HCT116 (cell line): ENCODE measurements at regions not wholly inside any gene's neighbourhood (a gene's known extent, or its start where the extent isn't known, plus 50 kb on each side); places are given as distances from the start of the nearest gene placed in this dataset.

ENCODE experiments used
- ATAC-seq: fragments of 200-7000 bp; cut with Tn5 transposase; 2 replicates; pipeline ENCODE4 v1.9.1; 2020; ENCODE audit warnings: mild to moderate bottlenecking, moderate library complexity
- BruUV-seq: library from RNA; stranded (reverse); fragments of 400-500 nt; replicated peaks from 2 replicates; lab custom pipeline; 2021; lab: Mats Ljungman, UMichigan
- CTCF ChIA-PET: fragments of 300-600 bp; sonication (Branson Sonifier 250); formaldehyde crosslinking; loops from one replicate; lab custom pipeline; 2021; ENCODE audit warnings: antibody characterized with exemption; lab: Charles Lee
- POLR2A ChIA-PET: fragments of 300-600, 350-600 bp; sonication (Branson Sonifier 250); formaldehyde crosslinking; loops from one replicate; lab custom pipeline; 2021; ENCODE audit warnings: antibody characterized with exemption; lab: Charles Lee
- RAD21 ChIA-PET, 2 experiments: fragments of 300-600 bp; sonication (Branson Sonifier 250); formaldehyde crosslinking; loops; one replicate each; lab custom pipeline; 2023; ENCODE audit warnings: low total read pairs in 2 of 2; ENCODE audit not compliant: uncharacterized antibody in 2 of 2, unreplicated experiment in 2 of 2, low non-redundant PET in 1 of 2; lab: Charles Lee
- DNase-seq: peaks from one replicate; pipeline ENCODE4 v3.0.0-alpha.2; 2010; ENCODE audit warnings: low read depth, low spot score
- H2AFZ ChIP-seq: fragments of 200-600 bp; shearing (Covaris generic), sonication (generic); 2 replicates; pipeline ENCODE4 v1.6.1; 2017; ENCODE audit warnings: low read depth, mixed run types, mixed read lengths, antibody characterized with exemption, low read length; ENCODE audit not compliant: poor library complexity, severe bottlenecking
- H3K27ac ChIP-seq: 2 replicates; pipeline ENCODE4 v1.5.1; 2012; ENCODE audit warnings: low read depth, low read length
- H3K27me3 ChIP-seq: fragments of 200-600 bp; sonication (generic); 2 replicates; pipeline ENCODE4 v1.6.1; 2016; ENCODE audit warnings: mixed run types, low read length, mixed read lengths; ENCODE audit not compliant: insufficient read depth
- H3K36me3 ChIP-seq, 2 experiments: fragments of 200-500 bp in 1 of 2; fragments of 200-600 bp in 1 of 2; sonication (Bioruptor generic) in 1 of 2; sonication (generic) in 1 of 2; 2 replicates each; pipeline versions ENCODE4 v1.5.1 to v1.6.1; 2014 to 2016; ENCODE audit warnings: low read length in 2 of 2, inconsistent platforms in 1 of 2, mixed read lengths in 1 of 2, mixed run types in 1 of 2; ENCODE audit not compliant: insufficient read depth in 2 of 2, control insufficient read depth in 1 of 2
- H3K4me1 ChIP-seq, 2 experiments: fragments of 200-600 bp in 1 of 2; sonication (generic) in 1 of 2; 2 replicates each; pipeline versions ENCODE4 v1.5.1 to v1.6.1; 2012 to 2017; ENCODE audit warnings: low read length in 2 of 2, inconsistent platforms in 1 of 2, mild to moderate bottlenecking in 1 of 2, mixed read lengths in 1 of 2, mixed run types in 1 of 2, moderate library complexity in 1 of 2; ENCODE audit not compliant: insufficient read depth in 2 of 2, control insufficient read depth in 1 of 2
- H3K4me2 ChIP-seq: fragments of 200-600 bp; sonication (generic); 2 replicates; pipeline ENCODE4 v1.6.1; 2017; ENCODE audit warnings: mixed run types, low read length, mixed read lengths
- H3K4me3 ChIP-seq, 2 experiments: fragments of 200-600 bp in 1 of 2; sonication (generic) in 1 of 2; replicated peaks in 1 of 2; 2 replicates each; pipeline ENCODE4 v1.5.1; 2011 to 2016; ENCODE audit warnings: low read length in 2 of 2, control low read depth in 1 of 2, low read depth in 1 of 2, mild to moderate bottlenecking in 1 of 2, mixed read lengths in 1 of 2, mixed run types in 1 of 2
- H3K79me2 ChIP-seq: fragments of 200-600 bp; sonication (generic); 2 replicates; pipeline ENCODE4 v1.6.1; 2017; ENCODE audit warnings: mild to moderate bottlenecking, mixed run types, low read length, moderate library complexity, mixed read lengths; ENCODE audit not compliant: insufficient read depth
- H3K9ac ChIP-seq: fragments of 200-600 bp; sonication (generic); 2 replicates; pipeline ENCODE4 v1.6.1; 2016; ENCODE audit warnings: low read length, mixed read lengths
- H3K9me2 ChIP-seq: fragments of 200-600 bp; sonication (generic), shearing (Covaris generic); 2 replicates; pipeline ENCODE4 v1.6.1; 2017; ENCODE audit warnings: mixed run types, mild to moderate bottlenecking, moderate library complexity; ENCODE audit not compliant: insufficient read depth
- H3K9me3 ChIP-seq, 2 experiments: fragments of 200-500 bp in 1 of 2; fragments of 200-600 bp in 1 of 2; sonication (Bioruptor generic) in 1 of 2; sonication (generic) in 1 of 2; 2 replicates each; pipeline ENCODE4 v1.6.1; 2014 to 2017; ENCODE audit warnings: low read length in 2 of 2, mixed read lengths in 2 of 2, inconsistent platforms in 1 of 2, low read depth in 1 of 2, mild to moderate bottlenecking in 1 of 2, mixed run types in 1 of 2, moderate library complexity in 1 of 2; ENCODE audit not compliant: control insufficient read depth in 1 of 2, insufficient read depth in 1 of 2
- H4K20me1 ChIP-seq: fragments of 200-600 bp; sonication (generic), shearing (Covaris generic); 2 replicates; pipeline ENCODE4 v1.6.1; 2017; ENCODE audit warnings: mixed run types, mild to moderate bottlenecking, moderate library complexity; ENCODE audit not compliant: insufficient read depth
- ATF3 ChIP-seq: IDR thresholded peaks from 2 replicates; pipeline ENCODE4 v1.6.1; 2012
- CBX3 ChIP-seq: IDR thresholded peaks from 2 replicates; pipeline ENCODE4 v1.6.1; 2012; ENCODE audit warnings: low read depth
- CEBPB ChIP-seq: IDR thresholded peaks from 2 replicates; pipeline ENCODE4 v1.6.1; 2012; ENCODE audit warnings: low read depth
- CTCF ChIP-seq, 3 experiments: fragments of 200-600 bp in 1 of 3; sonication (generic) in 1 of 3; IDR thresholded peaks in 2 of 3; conservative IDR thresholded peaks in 1 of 3; 2 replicates each; pipeline ENCODE4 v1.5.1; 2012 to 2017; ENCODE audit warnings: low read depth in 2 of 3, low read length in 2 of 3, antibody characterized with exemption in 1 of 3, borderline replicate concordance in 1 of 3, control low read depth in 1 of 3, mild to moderate bottlenecking in 1 of 3, mixed read lengths in 1 of 3, mixed run types in 1 of 3, moderate library complexity in 1 of 3; ENCODE audit not compliant: insufficient read depth in 1 of 3
- EGR1 ChIP-seq: IDR thresholded peaks from 2 replicates; pipeline ENCODE4 v1.6.1; 2012; ENCODE audit warnings: low read depth
- ELF1 ChIP-seq: IDR thresholded peaks from 2 replicates; pipeline ENCODE4 v1.6.1; 2012; ENCODE audit warnings: low read depth, borderline replicate concordance
- EZH2phosphoT487 ChIP-seq: fragments of 200-600 bp; IDR thresholded peaks from 2 replicates; pipeline ENCODE4 v1.6.1; 2018; ENCODE audit warnings: antibody characterized with exemption, borderline replicate concordance
- JUND ChIP-seq: IDR thresholded peaks from 2 replicates; pipeline ENCODE4 v1.6.1; 2012
- MAX ChIP-seq: IDR thresholded peaks from 2 replicates; pipeline ENCODE4 v1.6.1; 2012
- POLR2A ChIP-seq: IDR thresholded peaks from 2 replicates; pipeline ENCODE4 v1.7.0; 2011; ENCODE audit warnings: borderline replicate concordance; ENCODE audit not compliant: insufficient read depth, insufficient read length; ENCODE audit errors: extremely low read depth
- RAD21 ChIP-seq: IDR thresholded peaks from 2 replicates; pipeline ENCODE4 v1.6.1; 2012; ENCODE audit warnings: low read depth, mild to moderate bottlenecking
- REST ChIP-seq: IDR thresholded peaks from 2 replicates; pipeline ENCODE4 v1.6.1; 2012; ENCODE audit warnings: low read depth
- SIN3A ChIP-seq: IDR thresholded peaks from 2 replicates; pipeline ENCODE4 v1.6.1; 2012; ENCODE audit warnings: low read depth
- SP1 ChIP-seq: IDR thresholded peaks from 2 replicates; pipeline ENCODE4 v1.6.1; 2012; ENCODE audit warnings: low read depth
- SRF ChIP-seq: IDR thresholded peaks from 2 replicates; pipeline ENCODE4 v1.6.1; 2012; ENCODE audit warnings: low read depth
- YY1 ChIP-seq: IDR thresholded peaks from 2 replicates; pipeline ENCODE4 v1.6.1; 2011; ENCODE audit warnings: low read length, low read depth, moderate library complexity, mild to moderate bottlenecking; ENCODE audit not compliant: insufficient replicate concordance; ENCODE audit errors: extremely low read depth
- ZBTB33 ChIP-seq: IDR thresholded peaks from 2 replicates; pipeline ENCODE4 v1.6.1; 2011; ENCODE audit warnings: mild to moderate bottlenecking, low read length, moderate library complexity; ENCODE audit not compliant: insufficient replicate concordance; ENCODE audit errors: extremely low read depth
- ZFX ChIP-seq: fragments of 450-650 bp; IDR thresholded peaks from 2 replicates; pipeline ENCODE4 v1.6.1; 2017
- intact Hi-C: fragments of 100-400 bp; cut with micrococcal nuclease; formaldehyde crosslinking; loops from 2 replicates; pipeline ENCODE4 v1.10.0; 2022

GRCh38 chr9:135268031-135268430 is 180.6 kb downstream of the OLFM1 start:
- no peaks in the 10 kb centered on the region for H3K9me2 ChIP-seq
- TF ChIP-seq ELF1 = no peak
- no peak for TF ChIP-seq YY1
- TF ChIP-seq ZBTB33 = no peak
- TF ChIP-seq JUND = no peak
- TF ChIP-seq CEBPB = no peak
- no peak for TF ChIP-seq MAX
- no peak for TF ChIP-seq EGR1
- no peak for TF ChIP-seq SRF
- no peak for TF ChIP-seq RAD21
- TF ChIP-seq SIN3A = no peak
- no peak for TF ChIP-seq REST
- no peak for TF ChIP-seq POLR2A
- TF ChIP-seq CBX3 = no peak
- no peak for TF ChIP-seq CTCF (IDR thresholded peaks at IDR 0.05 in 2 of 3, conservative IDR thresholded peaks at IDR 0.05 in 1 of 3; ENCODE audit: borderline replicate concordance in 1 of 3, insufficient read depth in 1 of 3, low read depth in 2 of 3, low read length in 2 of 3)
- TF ChIP-seq EZH2phosphoT487 = no peak
- no peak for TF ChIP-seq ATF3
- no peak for TF ChIP-seq ZFX
- TF ChIP-seq SP1 = no peak
- intact Hi-C loops = no loop called here
- no peak overlapping the region for H3K9ac ChIP-seq
- H3K36me3 ChIP-seq = no peaks in the 10 kb centered on the region
- no peak overlapping the region for H3K4me2 ChIP-seq
- no peak overlapping the region; the same call in 1 of the 2 replicates for H3K27ac ChIP-seq
- H3K79me2 ChIP-seq = no peaks in the 10 kb centered on the region
- RAD21 ChIA-PET = no interaction called here
- no TSS peak for BruUV-seq
- no peak overlapping the region for H2AFZ ChIP-seq
- no peaks in the 10 kb centered on the region for H4K20me1 ChIP-seq
- CTCF ChIA-PET = no interaction called here
- DNase-seq = no peak
- peaks cover 15% of the 10 kb centered on the region; the same call in 1 of the 2 replicates for H3K27me3 ChIP-seq
- no peak overlapping the region for H3K4me3 ChIP-seq
- POLR2A ChIA-PET = no interaction called here
- peaks cover 5 to 7% of the 10 kb centered on the region in 2 experiments; a peak in 3 of 4 replicates for H3K4me1 ChIP-seq
- no peaks in the 10 kb centered on the region for H3K9me3 ChIP-seq
- no peak for ATAC-seq
